Panc1 (cell line): ENCODE measurements at regions not wholly inside any gene's neighbourhood (a gene's known extent, or its start where the extent isn't known, plus 50 kb on each side); places are given as distances from the start of the nearest gene placed in this dataset.

Experiments
- ATAC-seq: fragments of 200-7000 bp; cut with Tn5 transposase; 2 replicates; pipeline ENCODE4 v1.9.1; 2020; ENCODE audit warnings: mild to moderate bottlenecking, moderate library complexity
- BruUV-seq: library from RNA; stranded (reverse); fragments of 400-500 nt; replicated peaks from 2 replicates; lab custom pipeline; 2021; lab: Mats Ljungman, UMichigan
- CTCF ChIA-PET: fragments of 300-600 bp; sonication (Branson Sonifier 250); formaldehyde crosslinking; loops from one replicate; lab custom pipeline; 2022; ENCODE audit warnings: antibody characterized with exemption; lab: Charles Lee
- POLR2A ChIA-PET: fragments of 300-600 bp; sonication (Branson Sonifier 250); formaldehyde crosslinking; loops from one replicate; lab custom pipeline; 2022; ENCODE audit warnings: antibody characterized with exemption; lab: Charles Lee
- DNase-seq: peaks from one replicate; pipeline ENCODE4 v3.0.0-alpha.2; 2010; ENCODE audit warnings: low read depth, low spot score
- H3K27ac ChIP-seq: 2 replicates; pipeline ENCODE4 v1.5.1; 2011; ENCODE audit warnings: mild to moderate bottlenecking, low read length, inconsistent platforms
- H3K27me3 ChIP-seq: fragments of 200-500 bp; sonication (Bioruptor generic); 2 replicates; pipeline ENCODE4 v1.6.0; 2014; ENCODE audit warnings: low read length, inconsistent platforms; ENCODE audit not compliant: control insufficient read depth, insufficient read depth
- H3K36me3 ChIP-seq: fragments of 200-500 bp; sonication (Bioruptor generic); 2 replicates; pipeline ENCODE4 v1.5.1; 2014; ENCODE audit warnings: inconsistent platforms, mild to moderate bottlenecking, low read length, moderate library complexity; ENCODE audit not compliant: control insufficient read depth, insufficient read depth
- H3K4me1 ChIP-seq: 2 replicates; pipeline ENCODE4 v1.5.1; 2011; ENCODE audit warnings: inconsistent platforms, mild to moderate bottlenecking, low read length, moderate library complexity; ENCODE audit not compliant: control insufficient read depth, insufficient read depth
- H3K4me3 ChIP-seq, 2 experiments: 2 replicates each; pipeline ENCODE4 v1.5.1; 2011 to 2012; ENCODE audit warnings: low read depth in 2 of 2, low read length in 2 of 2, mild to moderate bottlenecking in 2 of 2, inconsistent platforms in 1 of 2, moderate library complexity in 1 of 2
- H3K9me3 ChIP-seq: fragments of 200-500 bp; sonication (Bioruptor generic); 2 replicates; pipeline ENCODE4 v1.5.1; 2014; ENCODE audit warnings: low read depth, mild to moderate bottlenecking, inconsistent platforms, low read length, moderate library complexity; ENCODE audit not compliant: control insufficient read depth, insufficient read depth
- POLR2AphosphoS5 ChIP-seq: IDR thresholded peaks from 2 replicates; pipeline ENCODE4 v1.6.1; 2012; ENCODE audit warnings: mild to moderate bottlenecking, low read depth, low read length, moderate library complexity
- SIN3A ChIP-seq: IDR thresholded peaks from 2 replicates; pipeline ENCODE4 v1.6.1; 2012; ENCODE audit warnings: low read depth, mild to moderate bottlenecking, low read length, moderate library complexity, borderline replicate concordance; ENCODE audit not compliant: insufficient read depth
- TCF7L2 ChIP-seq: IDR thresholded peaks from 2 replicates; pipeline ENCODE4 v1.6.1; 2011; ENCODE audit warnings: mild to moderate bottlenecking, low read depth, low read length, inconsistent platforms
- in situ Hi-C: cut with HindIII; loops from 2 replicates; pipeline ENCODE4 v1.10.0; 2016; ENCODE audit warnings: low sequenced_read_pairs, low pct_unique_long_range_greater_than_20kb
- intact Hi-C: fragments of 100-400 bp; cut with micrococcal nuclease; formaldehyde crosslinking; loops from one replicate; pipeline ENCODE4 v1.10.0; 2022; ENCODE audit not compliant: unreplicated experiment
- TF ChIP-seq, protein P1 (sequence below), 2 experiments: IDR thresholded peaks; 2 replicates each; pipeline ENCODE4 v1.6.1; 2011 to 2012; ENCODE audit warnings: low read depth in 2 of 2, control low read depth in 1 of 2, low read length in 1 of 2, mild to moderate bottlenecking in 1 of 2, moderate library complexity in 1 of 2; ENCODE audit not compliant: insufficient read depth in 1 of 2
- TF ChIP-seq, protein P2 (sequence below): fragments of 450-650 bp; IDR thresholded peaks from 2 replicates; pipeline ENCODE4 v1.5.1; 2017; ENCODE audit warnings: mild to moderate bottlenecking

- no peak for DNase-seq
- Histone ChIP-seq H3K27ac (no peak overlapping the region), H3K4me1 (no peaks in the 10 kb centered on the region), H3K36me3 (no peaks in the 10 kb centered on the region), H3K9me3 (no peaks in the 10 kb centered on the region), H3K4me3 (no peak overlapping the region), H3K27me3 (peaks cover 7% of the 10 kb centered on the region)
- POLR2A ChIA-PET = no interaction called here
- intact Hi-C loops = no loop called here
- CTCF ChIA-PET = no interaction called here
- TF ChIP-seq TCF7L2 = no peak
- TF ChIP-seq POLR2AphosphoS5 = no peak
- TF ChIP-seq SIN3A = no peak
- TF ChIP-seq, protein P1, sequence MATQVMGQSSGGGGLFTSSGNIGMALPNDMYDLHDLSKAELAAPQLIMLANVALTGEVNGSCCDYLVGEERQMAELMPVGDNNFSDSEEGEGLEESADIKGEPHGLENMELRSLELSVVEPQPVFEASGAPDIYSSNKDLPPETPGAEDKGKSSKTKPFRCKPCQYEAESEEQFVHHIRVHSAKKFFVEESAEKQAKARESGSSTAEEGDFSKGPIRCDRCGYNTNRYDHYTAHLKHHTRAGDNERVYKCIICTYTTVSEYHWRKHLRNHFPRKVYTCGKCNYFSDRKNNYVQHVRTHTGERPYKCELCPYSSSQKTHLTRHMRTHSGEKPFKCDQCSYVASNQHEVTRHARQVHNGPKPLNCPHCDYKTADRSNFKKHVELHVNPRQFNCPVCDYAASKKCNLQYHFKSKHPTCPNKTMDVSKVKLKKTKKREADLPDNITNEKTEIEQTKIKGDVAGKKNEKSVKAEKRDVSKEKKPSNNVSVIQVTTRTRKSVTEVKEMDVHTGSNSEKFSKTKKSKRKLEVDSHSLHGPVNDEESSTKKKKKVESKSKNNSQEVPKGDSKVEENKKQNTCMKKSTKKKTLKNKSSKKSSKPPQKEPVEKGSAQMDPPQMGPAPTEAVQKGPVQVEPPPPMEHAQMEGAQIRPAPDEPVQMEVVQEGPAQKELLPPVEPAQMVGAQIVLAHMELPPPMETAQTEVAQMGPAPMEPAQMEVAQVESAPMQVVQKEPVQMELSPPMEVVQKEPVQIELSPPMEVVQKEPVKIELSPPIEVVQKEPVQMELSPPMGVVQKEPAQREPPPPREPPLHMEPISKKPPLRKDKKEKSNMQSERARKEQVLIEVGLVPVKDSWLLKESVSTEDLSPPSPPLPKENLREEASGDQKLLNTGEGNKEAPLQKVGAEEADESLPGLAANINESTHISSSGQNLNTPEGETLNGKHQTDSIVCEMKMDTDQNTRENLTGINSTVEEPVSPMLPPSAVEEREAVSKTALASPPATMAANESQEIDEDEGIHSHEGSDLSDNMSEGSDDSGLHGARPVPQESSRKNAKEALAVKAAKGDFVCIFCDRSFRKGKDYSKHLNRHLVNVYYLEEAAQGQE (IDR thresholded peaks at IDR 0.05; ENCODE audit: insufficient read depth in 1 of 2, low read depth in 2 of 2, low read length in 1 of 2) = no peak
- TF ChIP-seq, protein P2, sequence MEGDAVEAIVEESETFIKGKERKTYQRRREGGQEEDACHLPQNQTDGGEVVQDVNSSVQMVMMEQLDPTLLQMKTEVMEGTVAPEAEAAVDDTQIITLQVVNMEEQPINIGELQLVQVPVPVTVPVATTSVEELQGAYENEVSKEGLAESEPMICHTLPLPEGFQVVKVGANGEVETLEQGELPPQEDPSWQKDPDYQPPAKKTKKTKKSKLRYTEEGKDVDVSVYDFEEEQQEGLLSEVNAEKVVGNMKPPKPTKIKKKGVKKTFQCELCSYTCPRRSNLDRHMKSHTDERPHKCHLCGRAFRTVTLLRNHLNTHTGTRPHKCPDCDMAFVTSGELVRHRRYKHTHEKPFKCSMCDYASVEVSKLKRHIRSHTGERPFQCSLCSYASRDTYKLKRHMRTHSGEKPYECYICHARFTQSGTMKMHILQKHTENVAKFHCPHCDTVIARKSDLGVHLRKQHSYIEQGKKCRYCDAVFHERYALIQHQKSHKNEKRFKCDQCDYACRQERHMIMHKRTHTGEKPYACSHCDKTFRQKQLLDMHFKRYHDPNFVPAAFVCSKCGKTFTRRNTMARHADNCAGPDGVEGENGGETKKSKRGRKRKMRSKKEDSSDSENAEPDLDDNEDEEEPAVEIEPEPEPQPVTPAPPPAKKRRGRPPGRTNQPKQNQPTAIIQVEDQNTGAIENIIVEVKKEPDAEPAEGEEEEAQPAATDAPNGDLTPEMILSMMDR = no peak
- BruUV-seq = no TSS peak
- ATAC-seq = no peak
- in situ Hi-C loops = no loop called here
Observed at GRCh38 chr18:73942081-73942625, 205.5 kb downstream of the FBXO15 start.

- no peak for TF ChIP-seq SIN3A
- TF ChIP-seq, protein P2 = no peak
- no peak for TF ChIP-seq TCF7L2
- no peak for TF ChIP-seq POLR2AphosphoS5
- TF ChIP-seq, protein P1 (IDR thresholded peaks at IDR 0.05; ENCODE audit: insufficient read depth in 1 of 2, low read depth in 2 of 2, low read length in 1 of 2) = no peak
- Histone ChIP-seq H3K4me3 (no peak overlapping the region), H3K27ac (no peak overlapping the region), H3K4me1 (no peaks in the 10 kb centered on the region), H3K27me3 (peaks cover 7% of the 10 kb centered on the region), H3K36me3 (no peaks in the 10 kb centered on the region), H3K9me3 (no peaks in the 10 kb centered on the region)
- ATAC-seq (no peak), DNase-seq (no peak)
- POLR2A ChIA-PET = no interaction called here
- intact Hi-C loops (no loop called here), in situ Hi-C loops (no loop called here)
- CTCF ChIA-PET = no interaction called here
- no TSS peak for BruUV-seq
Observed at GRCh38 chr18:73940721-73941120, 206.9 kb downstream of the FBXO15 start.
